MCF 10A (cell line): ENCODE measurements at regions not wholly inside any gene's neighbourhood (a gene's known extent, or its start where the extent isn't known, plus 50 kb on each side); places are given as distances from the start of the nearest gene placed in this dataset.

Experiments
- BruUV-seq: library from RNA; stranded (reverse); fragments of 400-500 nt; replicated peaks from 2 replicates; lab custom pipeline; 2021; lab: Mats Ljungman, UMichigan
- CTCF ChIA-PET: fragments of 300-600 bp; sonication (Branson Sonifier 250); formaldehyde crosslinking; extraction: SDS; loops from one replicate; lab custom pipeline; 2021; ENCODE audit warnings: antibody characterized with exemption, inconsistent platforms; lab: Yijun Ruan, JAX
- POLR2A ChIA-PET: fragments of 300-600, 350-650 bp; sonication (Branson Sonifier 250); formaldehyde crosslinking; extraction: SDS; loops from one replicate; lab custom pipeline; 2020; ENCODE audit warnings: antibody characterized with exemption, inconsistent platforms; lab: Yijun Ruan, JAX
- DNase-seq: peaks from one replicate; pipeline ENCODE4 v3.0.0-alpha.2; 2018; ENCODE audit not compliant: unreplicated experiment
- H3K27ac Mint-ChIP-seq: one replicate; pipeline ENCODE4 v1.8.0; 2022; ENCODE audit warnings: mild to moderate bottlenecking, low read depth, mixed read lengths; ENCODE audit not compliant: unreplicated experiment
- H3K27me3 Mint-ChIP-seq: one replicate; pipeline ENCODE4 v1.8.0; 2022; ENCODE audit warnings: mixed read lengths; ENCODE audit not compliant: insufficient read depth, unreplicated experiment
- H3K36me3 Mint-ChIP-seq: one replicate; pipeline ENCODE4 v1.8.0; 2022; ENCODE audit warnings: mild to moderate bottlenecking, moderate library complexity, mixed read lengths; ENCODE audit not compliant: insufficient read depth, unreplicated experiment
- H3K4me1 Mint-ChIP-seq: one replicate; pipeline ENCODE4 v1.8.0; 2022; ENCODE audit warnings: mixed read lengths; ENCODE audit not compliant: insufficient read depth, unreplicated experiment
- H3K4me3 Mint-ChIP-seq: one replicate; pipeline ENCODE4 v1.8.0; 2022; ENCODE audit warnings: mild to moderate bottlenecking, moderate library complexity, mixed read lengths; ENCODE audit not compliant: unreplicated experiment
- H3K9me3 Mint-ChIP-seq: one replicate; pipeline ENCODE4 v1.8.0; 2022; ENCODE audit warnings: mixed read lengths; ENCODE audit not compliant: unreplicated experiment
- intact Hi-C: fragments of 100-400 bp; cut with micrococcal nuclease; formaldehyde crosslinking; loops from 2 replicates; pipeline ENCODE4 v1.14.1; 2022
- TF ChIP-seq, protein P1 (sequence below): fragments of 200-600 bp; IDR thresholded peaks from one replicate; pipeline ENCODE4 v1.8.0; 2022; ENCODE audit warnings: antibody characterized with exemption, mild to moderate bottlenecking; ENCODE audit not compliant: unreplicated experiment

DNA sequence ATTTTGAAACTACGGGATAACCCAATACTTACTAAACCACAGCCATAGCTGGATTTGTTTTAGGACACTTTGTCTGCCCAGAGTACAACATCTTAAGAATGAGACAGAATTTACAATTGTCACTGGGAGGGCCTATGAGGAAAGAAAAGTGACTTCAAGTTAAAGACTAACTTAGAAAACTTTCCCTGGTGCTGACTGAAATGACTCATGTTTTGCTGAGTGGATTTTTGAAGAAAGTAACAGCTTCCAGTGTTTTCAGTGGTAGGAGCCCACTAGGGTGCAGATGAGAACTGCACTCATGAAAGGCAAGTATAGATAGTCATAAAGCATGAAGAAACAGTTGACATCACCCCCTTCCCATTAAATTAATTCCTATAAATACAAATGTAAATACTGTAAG, 988.2 kb upstream of the MAP3K7 start:
- BruUV-seq = no TSS peak
- H3K36me3 Mint-ChIP-seq = no peaks in the 10 kb centered on the region
- no peak overlapping the region for H3K27ac Mint-ChIP-seq
- POLR2A ChIA-PET = no interaction called here
- CTCF ChIA-PET = no interaction called here
- no peaks in the 10 kb centered on the region for H3K27me3 Mint-ChIP-seq
- no peak for DNase-seq
- no peaks in the 10 kb centered on the region for H3K9me3 Mint-ChIP-seq
- intact Hi-C loops = no loop called here
- TF ChIP-seq, protein P1, sequence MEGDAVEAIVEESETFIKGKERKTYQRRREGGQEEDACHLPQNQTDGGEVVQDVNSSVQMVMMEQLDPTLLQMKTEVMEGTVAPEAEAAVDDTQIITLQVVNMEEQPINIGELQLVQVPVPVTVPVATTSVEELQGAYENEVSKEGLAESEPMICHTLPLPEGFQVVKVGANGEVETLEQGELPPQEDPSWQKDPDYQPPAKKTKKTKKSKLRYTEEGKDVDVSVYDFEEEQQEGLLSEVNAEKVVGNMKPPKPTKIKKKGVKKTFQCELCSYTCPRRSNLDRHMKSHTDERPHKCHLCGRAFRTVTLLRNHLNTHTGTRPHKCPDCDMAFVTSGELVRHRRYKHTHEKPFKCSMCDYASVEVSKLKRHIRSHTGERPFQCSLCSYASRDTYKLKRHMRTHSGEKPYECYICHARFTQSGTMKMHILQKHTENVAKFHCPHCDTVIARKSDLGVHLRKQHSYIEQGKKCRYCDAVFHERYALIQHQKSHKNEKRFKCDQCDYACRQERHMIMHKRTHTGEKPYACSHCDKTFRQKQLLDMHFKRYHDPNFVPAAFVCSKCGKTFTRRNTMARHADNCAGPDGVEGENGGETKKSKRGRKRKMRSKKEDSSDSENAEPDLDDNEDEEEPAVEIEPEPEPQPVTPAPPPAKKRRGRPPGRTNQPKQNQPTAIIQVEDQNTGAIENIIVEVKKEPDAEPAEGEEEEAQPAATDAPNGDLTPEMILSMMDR = no peak
- H3K4me3 Mint-ChIP-seq = no peak overlapping the region
- H3K4me1 Mint-ChIP-seq = no peaks in the 10 kb centered on the region

DNA sequence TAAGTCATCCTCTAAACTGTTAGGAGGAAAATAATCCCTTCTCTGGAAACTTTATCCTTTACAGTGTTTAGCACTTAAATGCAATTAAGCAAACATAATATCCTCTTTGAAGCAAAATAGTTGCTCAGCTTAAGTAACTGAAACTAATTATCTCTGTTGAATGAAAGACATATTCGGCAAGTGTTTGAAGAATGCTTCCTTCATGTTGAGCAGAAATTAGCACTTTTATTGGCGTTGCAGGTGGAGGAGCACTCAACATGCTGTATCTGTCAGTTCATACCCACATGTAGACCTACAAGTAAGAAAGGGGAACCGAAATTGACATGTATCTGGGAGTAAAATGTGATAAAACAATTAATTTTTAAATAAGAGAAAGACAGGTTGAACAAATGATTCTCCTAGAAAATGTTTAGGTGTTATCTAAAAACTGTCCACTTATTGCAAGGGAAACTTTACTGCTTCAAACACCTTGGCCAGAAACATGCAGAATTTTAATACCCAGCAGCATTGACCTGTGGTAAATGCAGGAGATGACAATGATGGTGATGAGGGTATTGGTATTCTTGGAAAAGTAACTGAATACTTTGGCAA, 987.0 kb upstream of the MAP3K7 start:
- BruUV-seq = no TSS peak
- TF ChIP-seq, protein P1 = no peak
- no peak overlapping the region for H3K4me3 Mint-ChIP-seq
- DNase-seq = no peak
- CTCF ChIA-PET = no interaction called here
- H3K27ac Mint-ChIP-seq = no peak overlapping the region
- POLR2A ChIA-PET = no interaction called here
- H3K4me1 Mint-ChIP-seq = no peaks in the 10 kb centered on the region
- no peaks in the 10 kb centered on the region for H3K27me3 Mint-ChIP-seq
- H3K36me3 Mint-ChIP-seq = no peaks in the 10 kb centered on the region
- no peaks in the 10 kb centered on the region for H3K9me3 Mint-ChIP-seq
- intact Hi-C loops = no loop called here

DNA sequence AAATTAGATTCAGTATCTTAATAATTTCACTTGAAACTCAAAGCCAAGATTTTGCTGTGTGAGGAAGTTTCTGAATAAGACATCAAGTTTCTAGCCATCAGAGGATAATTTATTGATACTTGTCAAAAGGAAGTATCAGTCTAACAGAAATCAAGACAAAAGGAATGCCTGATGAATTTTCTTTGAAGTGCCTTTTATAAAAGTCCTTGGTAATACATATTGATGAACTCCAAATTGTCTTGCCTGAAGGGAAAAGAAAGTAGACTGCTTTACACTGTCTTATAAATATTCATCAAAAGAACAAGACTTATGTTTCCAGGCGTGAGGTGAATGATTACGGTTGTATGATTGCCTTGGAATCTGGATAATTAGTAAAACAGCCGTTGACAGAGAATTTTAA, 986.0 kb upstream of the MAP3K7 start:
- H3K4me1 Mint-ChIP-seq = no peaks in the 10 kb centered on the region
- H3K9me3 Mint-ChIP-seq = no peaks in the 10 kb centered on the region
- H3K27me3 Mint-ChIP-seq = no peaks in the 10 kb centered on the region
- intact Hi-C loops = no loop called here
- H3K27ac Mint-ChIP-seq = no peak overlapping the region
- TF ChIP-seq, protein P1 = no peak
- no peaks in the 10 kb centered on the region for H3K36me3 Mint-ChIP-seq
- no TSS peak for BruUV-seq
- CTCF ChIA-PET = interaction anchor here (0.7 kb wide), 1 partner anchor 632 kb away, joined by 3 read pairs; no protein-coding TSS in a partner anchor
- no peak overlapping the region for H3K4me3 Mint-ChIP-seq
- POLR2A ChIA-PET = no interaction called here
- no peak for DNase-seq

DNA sequence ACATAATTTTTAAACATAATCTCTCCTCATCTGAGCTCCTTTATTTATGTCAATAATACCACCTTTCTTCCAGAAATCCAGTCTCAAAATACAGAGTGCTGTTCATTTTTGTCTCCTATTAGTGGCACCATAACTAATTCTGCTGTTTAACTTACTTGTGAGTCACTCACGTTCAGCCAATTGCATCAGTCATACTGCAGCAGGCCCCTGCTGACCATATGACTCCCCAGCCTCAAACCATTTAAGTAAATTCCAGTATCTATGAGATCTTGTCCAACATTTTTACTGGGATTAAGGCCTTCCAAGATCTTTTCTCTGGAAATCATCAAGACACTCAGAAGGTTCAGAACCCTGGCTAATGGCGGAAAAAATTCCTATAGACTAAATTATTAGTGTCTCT, 982.2 kb upstream of the MAP3K7 start:
- POLR2A ChIA-PET = no interaction called here
- intact Hi-C loops = no loop called here

More for the DNA sequence above, 982.2 kb upstream of the MAP3K7 start:
- H3K27ac Mint-ChIP-seq = no peak overlapping the region
- no peaks in the 10 kb centered on the region for H3K36me3 Mint-ChIP-seq
- no peak for DNase-seq
- CTCF ChIA-PET = no interaction called here
- no peak overlapping the region for H3K4me3 Mint-ChIP-seq
- H3K4me1 Mint-ChIP-seq = no peaks in the 10 kb centered on the region
- TF ChIP-seq, protein P1 = no peak
- H3K9me3 Mint-ChIP-seq = no peaks in the 10 kb centered on the region
- no peaks in the 10 kb centered on the region for H3K27me3 Mint-ChIP-seq
- BruUV-seq = no TSS peak
